ENCODE measurements at regions not wholly inside any gene's neighbourhood (a gene's known extent, or its start where the extent isn't known, plus 50 kb on each side); places are given as distances from the start of the nearest gene placed in this dataset.

- TF ChIP-seq CTCF (conservative IDR thresholded peaks at IDR 0.05; ENCODE audit: low read depth, low read length) (no peak), EZH2phosphoT487 (IDR thresholded peaks at IDR 0.05; ENCODE audit: borderline replicate concordance, low read length) (no peak), EZH2 (IDR thresholded peaks at IDR 0.05; ENCODE audit: low read length, unreplicated experiment) (no peak)
- Histone ChIP-seq H3K36me3 (ENCODE audit: low read depth, low read length) (no peaks in the 10 kb centered on the region), H3K9me2 (replicated peaks; ENCODE audit: low read length) (no peaks in the 10 kb centered on the region), H2AFZ (ENCODE audit: low read length) (no peak overlapping the region), H3F3A (ENCODE audit: low read length, unreplicated experiment) (no peaks in the 10 kb centered on the region), H3K4me3 (ENCODE audit: low read length) (no peak overlapping the region), H3K4me2 (ENCODE audit: low read length) (no peak overlapping the region), H3K4me1 (ENCODE audit: insufficient read depth, low read length) (no peaks in the 10 kb centered on the region), H3K9me3 (ENCODE audit: low read length) (peaks cover 11% of the 10 kb centered on the region), H3K79me2 (ENCODE audit: low read length) (no peaks in the 10 kb centered on the region), H3K27ac (ENCODE audit: low read length) (no peak overlapping the region), H4K20me1 (ENCODE audit: low read length) (no peaks in the 10 kb centered on the region), H3K9ac (ENCODE audit: low read length) (no peak overlapping the region), H3K27me3 (ENCODE audit: low read length) (no peaks in the 10 kb centered on the region)
- no TSS peak for BruUV-seq (replicated peaks)
- intact Hi-C loops (cut with micrococcal nuclease): no loop called here
- POLR2A ChIA-PET (ENCODE audit: unreplicated experiment): no interaction called here
- ATAC-seq (no peak), DNase-seq (no peak)
- CTCF ChIA-PET: no interaction called here
Measured at GRCh38 chr17:54780238-54780637, 120.4 kb upstream of the TOM1L1 start.

GRCh38 chr17:54781389-54781788, 119.3 kb upstream of the TOM1L1 start:
- peaks cover 10% of the 10 kb centered on the region for H3K9me3 ChIP-seq (ENCODE audit: low read length)
- DNase-seq: no peak
- H3K36me3 ChIP-seq (ENCODE audit: low read depth, low read length): no peaks in the 10 kb centered on the region
- H3K4me1 ChIP-seq (ENCODE audit: insufficient read depth, low read length): no peaks in the 10 kb centered on the region
- POLR2A ChIA-PET (ENCODE audit: unreplicated experiment): no interaction called here
- ATAC-seq: no peak
- no peaks in the 10 kb centered on the region for H3K27me3 ChIP-seq (ENCODE audit: low read length)
- no peak overlapping the region for H2AFZ ChIP-seq (ENCODE audit: low read length)
- H3K27ac ChIP-seq (ENCODE audit: low read length): no peak overlapping the region
- no peaks in the 10 kb centered on the region for H3K79me2 ChIP-seq (ENCODE audit: low read length)
- H3K4me3 ChIP-seq (ENCODE audit: low read length): no peak overlapping the region
- no peak overlapping the region for H3K4me2 ChIP-seq (ENCODE audit: low read length)
- intact Hi-C loops (cut with micrococcal nuclease): no loop called here
- CTCF ChIA-PET: no interaction called here
- H3K9ac ChIP-seq (ENCODE audit: low read length): no peak overlapping the region
- TF ChIP-seq CTCF (conservative IDR thresholded peaks at IDR 0.05; ENCODE audit: low read depth, low read length) (no peak), EZH2 (IDR thresholded peaks at IDR 0.05; ENCODE audit: low read length, unreplicated experiment) (no peak), EZH2phosphoT487 (IDR thresholded peaks at IDR 0.05; ENCODE audit: borderline replicate concordance, low read length) (no peak)
- no peaks in the 10 kb centered on the region for H3F3A ChIP-seq (ENCODE audit: low read length, unreplicated experiment)
- H4K20me1 ChIP-seq (ENCODE audit: low read length): no peaks in the 10 kb centered on the region
- BruUV-seq (replicated peaks): no TSS peak
- no peaks in the 10 kb centered on the region for H3K9me2 ChIP-seq (replicated peaks; ENCODE audit: low read length)

- no TSS peak for BruUV-seq (replicated peaks)
- Histone ChIP-seq H3K4me2 (ENCODE audit: low read length) (no peak overlapping the region), H3K9me3 (ENCODE audit: low read length) (peaks cover 4% of the 10 kb centered on the region; the same call in 1 of the 2 replicates), H3K9ac (ENCODE audit: low read length) (no peak overlapping the region), H3K27ac (ENCODE audit: low read length) (no peak overlapping the region), H3F3A (ENCODE audit: low read length, unreplicated experiment) (no peaks in the 10 kb centered on the region), H2AFZ (ENCODE audit: low read length) (no peak overlapping the region), H3K9me2 (replicated peaks; ENCODE audit: low read length) (no peaks in the 10 kb centered on the region), H3K4me3 (ENCODE audit: low read length) (no peak overlapping the region), H3K79me2 (ENCODE audit: low read length) (no peaks in the 10 kb centered on the region), H3K4me1 (ENCODE audit: insufficient read depth, low read length) (no peaks in the 10 kb centered on the region), H3K27me3 (ENCODE audit: low read length) (no peaks in the 10 kb centered on the region), H4K20me1 (ENCODE audit: low read length) (no peaks in the 10 kb centered on the region), H3K36me3 (ENCODE audit: low read depth, low read length) (no peaks in the 10 kb centered on the region)
- ATAC-seq (no peak), DNase-seq (no peak)
- POLR2A ChIA-PET (ENCODE audit: unreplicated experiment): no interaction called here
- CTCF ChIA-PET: no interaction called here
- no peak for TF ChIP-seq EZH2 (IDR thresholded peaks at IDR 0.05; ENCODE audit: low read length, unreplicated experiment)
- TF ChIP-seq EZH2phosphoT487 (IDR thresholded peaks at IDR 0.05; ENCODE audit: borderline replicate concordance, low read length): no peak
- TF ChIP-seq CTCF (conservative IDR thresholded peaks at IDR 0.05; ENCODE audit: low read depth, low read length): no peak
- intact Hi-C loops (cut with micrococcal nuclease): no loop called here
Measured at GRCh38 chr17:54784305-54784704, 116.3 kb upstream of the TOM1L1 start.
